Endothelial cell of umbilical vein (primary cell): ENCODE measurements at regions not wholly inside any gene's neighbourhood (a gene's known extent, or its start where the extent isn't known, plus 50 kb on each side); places are given as distances from the start of the nearest gene placed in this dataset.

Source experiments
- BruUV-seq: library from RNA; stranded (reverse); fragments of 400-500 nt; replicated peaks from 2 replicates; lab custom pipeline; 2021; lab: Mats Ljungman, UMichigan
- CTCF ChIA-PET: fragments of 300-600, 350-600 bp; sonication (Branson Sonifier 250); formaldehyde crosslinking; loops from one replicate; lab custom pipeline; 2021; ENCODE audit warnings: antibody characterized with exemption, inconsistent platforms; lab: Charles Lee
- POLR2A ChIA-PET: fragments of 300-600, 350-600 bp; sonication (Branson Sonifier 250); formaldehyde crosslinking; loops from one replicate; lab custom pipeline; 2021; ENCODE audit warnings: antibody characterized with exemption, inconsistent platforms; lab: Charles Lee
- DNase-seq: peaks from one replicate; pipeline ENCODE4 v3.0.0-alpha.2; 2011; ENCODE audit warnings: low read depth, low spot score
- FAIRE-seq: peaks from 2 replicates; lab custom pipeline; 2011; peaks lifted over from hg19 to GRCh38; lab: Jason Lieb, UNC
- H2AFZ ChIP-seq: 2 replicates; pipeline ENCODE4 v1.6.0; 2012; ENCODE audit warnings: low read depth, low read length, control low read depth, inconsistent platforms
- H3K27ac ChIP-seq: 2 replicates; pipeline ENCODE4 v1.5.1; 2011; ENCODE audit warnings: low read depth, mild to moderate bottlenecking, control low read depth, low read length, moderate library complexity; ENCODE audit not compliant: insufficient read depth
- H3K27me3 ChIP-seq, 2 experiments: 2 replicates each; pipeline versions ENCODE4 v1.6.0 to v1.6.1; 2011; ENCODE audit warnings: low read length in 2 of 2, mixed read lengths in 1 of 2; ENCODE audit not compliant: control insufficient read depth in 2 of 2, insufficient read depth in 2 of 2
- H3K36me3 ChIP-seq, 2 experiments: 2 replicates in 1 of 2; 3 replicates in 1 of 2; pipeline ENCODE4 v1.5.1; 2011; ENCODE audit warnings: low read length in 2 of 2, mild to moderate bottlenecking in 1 of 2, moderate library complexity in 1 of 2; ENCODE audit not compliant: control insufficient read depth in 2 of 2, insufficient read depth in 2 of 2; ENCODE audit errors: extremely low read depth in 1 of 2
- H3K4me1 ChIP-seq: 3 replicates; pipeline ENCODE4 v1.5.1; 2011; ENCODE audit warnings: mild to moderate bottlenecking, low read length; ENCODE audit not compliant: control insufficient read depth, insufficient read depth; ENCODE audit errors: extremely low read depth
- H3K4me2 ChIP-seq: 2 replicates; pipeline ENCODE4 v1.6.1; 2011; ENCODE audit warnings: low read length, control low read depth, mixed read lengths; ENCODE audit not compliant: insufficient read depth
- H3K4me3 ChIP-seq, 3 experiments: fragments of 200-600 bp in 1 of 3; sonication (generic), shearing (Covaris generic) in 1 of 3; replicated peaks in 1 of 3; 2 replicates each; pipeline ENCODE4 v1.5.1; 2011 to 2016; ENCODE audit warnings: control low read depth in 3 of 3, low read length in 3 of 3, mild to moderate bottlenecking in 2 of 3, inconsistent platforms in 1 of 3, low read depth in 1 of 3, moderate library complexity in 1 of 3; ENCODE audit not compliant: insufficient read depth in 1 of 3
- H3K79me2 ChIP-seq: 2 replicates; pipeline ENCODE4 v1.6.0; 2012; ENCODE audit warnings: low read length, inconsistent platforms; ENCODE audit not compliant: control insufficient read depth, insufficient read depth
- H3K9ac ChIP-seq: replicated peaks from 2 replicates; pipeline ENCODE3; 2011; ENCODE audit warnings: low read length, control low read depth; ENCODE audit not compliant: insufficient read depth; ENCODE audit errors: extremely low read depth
- H3K9me1 ChIP-seq: replicated peaks from 3 replicates; pipeline ENCODE4 v1.6.0; 2011; ENCODE audit warnings: mild to moderate bottlenecking, low read length; ENCODE audit not compliant: control insufficient read depth, insufficient read depth; ENCODE audit errors: extremely low read depth
- H3K9me3 ChIP-seq: replicated peaks from 2 replicates; pipeline ENCODE4 v1.5.1; 2012; ENCODE audit warnings: low read length, inconsistent platforms; ENCODE audit not compliant: control insufficient read depth, insufficient read depth
- H4K20me1 ChIP-seq: replicated peaks from 2 replicates; pipeline ENCODE3; 2011; ENCODE audit warnings: mild to moderate bottlenecking, low read length; ENCODE audit not compliant: control insufficient read depth, insufficient read depth; ENCODE audit errors: extremely low read depth
- EZH2 ChIP-seq: IDR thresholded peaks from 2 replicates; pipeline ENCODE4 v1.6.1; 2012; ENCODE audit warnings: borderline replicate concordance, low read depth, mild to moderate bottlenecking, moderate library complexity, low read length, inconsistent platforms; ENCODE audit not compliant: severe bottlenecking
- FOS ChIP-seq: IDR thresholded peaks from 2 replicates; pipeline ENCODE4 v1.6.1; 2011; ENCODE audit warnings: mild to moderate bottlenecking, low read length, moderate library complexity, borderline replicate concordance; ENCODE audit not compliant: insufficient read depth
- GATA2 ChIP-seq: IDR thresholded peaks from 2 replicates; pipeline ENCODE4 v1.7.0; 2011; ENCODE audit warnings: low read depth, mild to moderate bottlenecking, moderate library complexity, mixed read lengths, low read length; ENCODE audit not compliant: insufficient read length, insufficient read depth
- JUN ChIP-seq: IDR thresholded peaks from 2 replicates; pipeline ENCODE4 v1.6.1; 2011; ENCODE audit warnings: borderline replicate concordance, low read depth; ENCODE audit not compliant: insufficient read length, insufficient read depth
- MAX ChIP-seq: IDR thresholded peaks from 2 replicates; pipeline ENCODE4 v1.6.1; 2011; ENCODE audit not compliant: insufficient read depth, insufficient read length
- MYC ChIP-seq: IDR thresholded peaks from one replicate; pipeline ENCODE4 v1.6.1; 2011; ENCODE audit warnings: mild to moderate bottlenecking, low read depth, low read length
- POLR2A ChIP-seq: IDR thresholded peaks from 2 replicates; pipeline ENCODE4 v1.6.1; 2012; ENCODE audit warnings: low read depth, mild to moderate bottlenecking, control low read depth, low read length
- dilution Hi-C: fragments of 300-500 bp; cut with MboI; formaldehyde crosslinking; loops from one replicate; pipeline ENCODE4 v1.15.0; 2019; ENCODE audit warnings: low sequenced_read_pairs; ENCODE audit not compliant: extremely low pct_ligation_motif_present
- intact Hi-C: fragments of 100-400 bp; cut with micrococcal nuclease; formaldehyde crosslinking; loops from one replicate; pipeline ENCODE4 v1.10.0; 2022

- ChIA-PET CTCF (no interaction called here), POLR2A (no interaction called here)
- TF ChIP-seq POLR2A = no peak
- no peak for TF ChIP-seq MAX
- TF ChIP-seq JUN = no peak
- no peak for TF ChIP-seq MYC
- no peak for TF ChIP-seq EZH2
- Histone ChIP-seq H3K4me3 (no peak overlapping the region), H3K27ac (no peak overlapping the region), H4K20me1 (no peaks in the 10 kb centered on the region), H3K36me3 (no peaks in the 10 kb centered on the region), H3K79me2 (no peaks in the 10 kb centered on the region), H2AFZ (no peak overlapping the region), H3K9me3 (no peaks in the 10 kb centered on the region), H3K9me1 (no peaks in the 10 kb centered on the region), H3K27me3 (peaks cover 5 to 22% of the 10 kb centered on the region in 2 experiments), H3K4me1 (no peaks in the 10 kb centered on the region), H3K4me2 (no peak overlapping the region), H3K9ac (no peak overlapping the region)
- dilution Hi-C loops (no loop called here), intact Hi-C loops (no loop called here)
- FAIRE-seq (no peak), DNase-seq (no peak)
- no TSS peak for BruUV-seq
These were observed 318.7 kb downstream of the CYP26B1 start for GRCh38 chr2:71829008-71829407.

- Histone ChIP-seq H3K9ac (no peak overlapping the region), H3K27me3 (peaks cover 8 to 28% of the 10 kb centered on the region in 2 experiments), H3K9me3 (no peaks in the 10 kb centered on the region), H3K4me2 (no peak overlapping the region), H3K27ac (no peak overlapping the region), H2AFZ (no peak overlapping the region), H3K79me2 (no peaks in the 10 kb centered on the region), H3K4me1 (no peaks in the 10 kb centered on the region), H3K9me1 (no peaks in the 10 kb centered on the region), H3K4me3 (no peak overlapping the region), H4K20me1 (no peaks in the 10 kb centered on the region), H3K36me3 (no peaks in the 10 kb centered on the region)
- no TSS peak for BruUV-seq
- POLR2A ChIA-PET = no interaction called here
- CTCF ChIA-PET = interaction anchor here (1.1 to 3.3 kb wide), 2 partner anchors 30 to 47 kb away, joined by 3 to 10 read pairs; no protein-coding TSS in a partner anchor
- no peak for TF ChIP-seq MYC
- no peak for TF ChIP-seq FOS
- TF ChIP-seq POLR2A = no peak
- no peak for TF ChIP-seq EZH2
- no peak for TF ChIP-seq GATA2
- DNase-seq (no peak), FAIRE-seq (no peak)
- dilution Hi-C loops = no loop called here
- intact Hi-C loops = no loop called here
These were observed 319.7 kb downstream of the CYP26B1 start for GRCh38 chr2:71827973-71828372.
